Tibial nerve (tissue), 4 donors: ENCODE measurements at regions not wholly inside any gene's neighbourhood (a gene's known extent, or its start where the extent isn't known, plus 50 kb on each side); places are given as distances from the start of the nearest gene placed in this dataset.

ENCODE experiments used
- DNase-seq, 2 donors: peaks; one replicate each; pipeline ENCODE4 v3.0.0-alpha.2; 2019; ENCODE audit warnings: low spot score in 2 of 2
- H3K27ac ChIP-seq, 4 donors: fragments of 200-600 bp; sonication (generic) in 3 of 4; one replicate each; pipeline ENCODE4 v1.5.1; 2017 to 2019; ENCODE audit warnings: mild to moderate bottlenecking in 1 of 4
- H3K27me3 ChIP-seq, 2 donors: fragments of 200-600 bp; sonication (generic) in 1 of 2; one replicate each; pipeline versions ENCODE4 v1.5.1 to v1.6.0; 2017 to 2019
- H3K36me3 ChIP-seq, 3 donors: fragments of 200-600 bp; sonication (generic); one replicate each; pipeline ENCODE4 v1.5.1; 2018 to 2019
- H3K4me1 ChIP-seq, 4 donors: fragments of 200-600 bp; sonication (generic) in 3 of 4; one replicate each; pipeline ENCODE4 v1.5.1; 2017 to 2019
- H3K4me3 ChIP-seq, 4 donors: fragments of 200-600 bp; sonication (generic) in 3 of 4; one replicate each; pipeline ENCODE4 v1.5.1; 2017 to 2019; ENCODE audit warnings: mild to moderate bottlenecking in 1 of 4, moderate library complexity in 1 of 4
- H3K9me3 ChIP-seq, 4 donors: fragments of 200-600 bp; sonication (generic) in 3 of 4; one replicate each; pipeline ENCODE4 v1.5.1; 2017 to 2019
- CTCF ChIP-seq, 5 experiments: fragments of 200-600 bp in 3 of 5; fragments of 450-650 bp in 2 of 5; sonication (generic) in 3 of 5; IDR thresholded peaks; one replicate each; pipeline ENCODE4 v1.5.1; 2016 to 2019; ENCODE audit warnings: antibody characterized with exemption in 5 of 5, mild to moderate bottlenecking in 3 of 5, moderate library complexity in 2 of 5
- EP300 ChIP-seq, 2 donors: sonication (generic); formaldehyde crosslinking; IDR thresholded peaks; one replicate each; pipeline ENCODE4 v1.6.1; 2017; ENCODE audit warnings: antibody characterized with exemption in 2 of 2, mild to moderate bottlenecking in 1 of 2
- POLR2A ChIP-seq, 2 donors: fragments of 450-650 bp; IDR thresholded peaks; one replicate each; pipeline ENCODE4 v1.6.1; 2017; ENCODE audit warnings: antibody characterized with exemption in 2 of 2, mild to moderate bottlenecking in 2 of 2, moderate library complexity in 2 of 2
- WGBS, 2 donors: methylation state at CpG; one replicate each; pipeline ENCODE4 v1.1.5; 2018; 5-methylcytosine and 5-hydroxymethylcytosine counted together

DNA sequence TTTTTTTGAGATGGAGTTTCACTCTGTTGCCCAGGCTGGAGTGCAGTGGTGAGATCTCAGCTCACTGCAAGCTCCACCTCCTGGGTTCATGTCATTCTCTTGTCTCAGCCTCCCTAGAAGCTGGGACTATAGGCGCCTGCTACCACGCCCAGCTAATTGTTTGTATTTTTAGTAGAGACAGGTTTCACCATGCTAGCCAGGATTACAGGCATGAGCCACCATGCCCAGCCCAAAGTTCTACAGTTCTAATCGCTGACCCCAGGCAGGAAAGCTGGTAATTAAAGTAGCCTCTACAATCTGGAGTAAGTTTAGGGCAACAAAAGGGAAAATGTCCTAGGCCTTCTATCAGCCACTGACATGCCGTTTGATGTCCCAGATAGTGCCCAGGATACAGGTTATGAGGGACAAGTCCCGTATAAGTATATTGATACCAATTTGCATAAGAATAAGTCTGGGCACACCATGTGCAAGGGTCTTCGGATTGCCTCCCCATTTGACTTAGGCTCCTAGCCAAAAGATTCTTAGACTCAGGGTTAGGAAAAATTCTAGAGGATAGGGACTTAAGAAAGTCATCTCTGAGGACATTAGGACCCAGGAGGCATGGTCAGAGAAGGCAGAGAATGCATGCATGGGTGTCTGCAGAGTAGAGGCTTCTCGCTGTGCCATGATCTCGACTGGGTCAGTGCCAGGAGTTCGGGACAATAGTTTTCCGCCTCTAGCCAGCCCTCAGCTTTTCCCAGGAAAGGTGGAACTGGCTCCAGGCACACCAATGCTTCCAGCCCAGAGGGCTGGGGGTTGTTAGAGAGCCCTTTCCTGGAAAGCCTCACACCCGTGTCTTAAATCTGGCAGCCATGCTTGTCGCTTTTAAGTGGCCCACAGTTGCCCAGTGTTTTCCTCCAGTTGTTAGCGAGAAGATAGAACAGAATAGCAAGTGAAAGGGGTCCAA, 1111.1 kb downstream of the TAF11L14 start:
- 75 to 79% methylated on average over 13 of the region's 13 CpGs for WGBS, 2 donors
- peaks cover 0 to 4% (median 0%) of the 10 kb centered on the region in 4 donors for H3K9me3 ChIP-seq
- peak overlapping the region; percentile 15 to 56 (median 37) for H3K4me3 ChIP-seq
- H3K36me3 ChIP-seq = no peaks in the 10 kb centered on the region
- peak overlapping the region in 3 of 4 donors; percentile 50 to 79 (median 65) for H3K27ac ChIP-seq
- DNase-seq = no peak
- TF ChIP-seq POLR2A (IDR thresholded peaks at IDR 0.05) = no peak
- TF ChIP-seq EP300 (IDR thresholded peaks at IDR 0.05) = no peak
- TF ChIP-seq CTCF (IDR thresholded peaks at IDR 0.05) = no peak
- no peaks in the 10 kb centered on the region for H3K27me3 ChIP-seq
- no peaks in the 10 kb centered on the region for H3K4me1 ChIP-seq

DNA sequence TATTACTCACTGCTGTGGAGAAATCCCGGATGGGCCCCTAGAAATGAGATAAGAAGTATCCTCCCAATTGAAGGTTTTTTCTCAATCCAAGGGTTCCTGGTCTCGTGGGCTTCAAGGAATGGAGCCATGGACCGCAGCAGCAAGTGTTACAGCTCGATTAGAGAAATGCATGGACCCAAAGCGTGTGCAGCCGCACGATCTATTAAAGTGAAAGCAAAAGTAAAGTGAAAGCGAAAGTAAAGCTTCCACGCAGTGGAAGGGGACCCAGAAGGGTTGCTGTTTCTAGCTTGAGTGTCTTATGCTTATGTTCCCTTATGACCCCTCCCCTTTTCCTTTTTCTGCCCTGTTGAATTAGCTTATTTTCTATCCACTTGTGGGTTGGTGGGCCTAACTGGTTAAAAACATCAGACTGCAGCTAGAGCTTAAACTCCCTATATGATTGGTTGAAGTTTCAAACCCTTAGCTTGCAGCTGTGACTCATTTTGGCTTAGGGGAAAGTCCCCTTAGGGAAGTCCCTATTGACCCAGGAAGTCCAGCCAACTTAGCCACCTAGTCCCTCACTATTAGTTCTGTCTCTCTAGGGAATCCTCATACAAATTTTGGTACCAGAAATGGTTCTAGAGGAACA, 1111.8 kb downstream of the TAF11L14 start:
- Histone ChIP-seq H3K27ac (peak overlapping the region in 3 of 4 donors; percentile 50 to 79 (median 65)), H3K27me3 (no peaks in the 10 kb centered on the region), H3K9me3 (peaks cover 0 to 4% (median 0%) of the 10 kb centered on the region in 4 donors), H3K4me3 (peak overlapping the region; percentile 15 to 56 (median 37)), H3K36me3 (no peaks in the 10 kb centered on the region), H3K4me1 (no peaks in the 10 kb centered on the region)
- TF ChIP-seq POLR2A (IDR thresholded peaks at IDR 0.05) = no peak
- no peak for TF ChIP-seq CTCF (IDR thresholded peaks at IDR 0.05)
- TF ChIP-seq EP300 (IDR thresholded peaks at IDR 0.05) = no peak
- no peak for DNase-seq
- 59 to 85% methylated on average over 9 of the region's 9 CpGs for WGBS, 2 donors

- TF ChIP-seq EP300 (IDR thresholded peaks at IDR 0.05) (no peak), POLR2A (IDR thresholded peaks at IDR 0.05) (no peak), CTCF (IDR thresholded peaks at IDR 0.05) (no peak)
- 88 to 92% methylated on average over 4 of the region's 4 CpGs for WGBS, 2 donors
- H3K27me3 ChIP-seq = no peaks in the 10 kb centered on the region
- H3K27ac ChIP-seq = no peak overlapping the region
- peaks cover 0 to 9% (median 0%) of the 10 kb centered on the region in 4 donors for H3K9me3 ChIP-seq
- no peak overlapping the region for H3K4me3 ChIP-seq
- H3K4me1 ChIP-seq = no peaks in the 10 kb centered on the region
- no peaks in the 10 kb centered on the region for H3K36me3 ChIP-seq
- DNase-seq = no peak
Observed at GRCh38 chr5:18749763-18750162, 1115.5 kb downstream of the TAF11L14 start.

DNA sequence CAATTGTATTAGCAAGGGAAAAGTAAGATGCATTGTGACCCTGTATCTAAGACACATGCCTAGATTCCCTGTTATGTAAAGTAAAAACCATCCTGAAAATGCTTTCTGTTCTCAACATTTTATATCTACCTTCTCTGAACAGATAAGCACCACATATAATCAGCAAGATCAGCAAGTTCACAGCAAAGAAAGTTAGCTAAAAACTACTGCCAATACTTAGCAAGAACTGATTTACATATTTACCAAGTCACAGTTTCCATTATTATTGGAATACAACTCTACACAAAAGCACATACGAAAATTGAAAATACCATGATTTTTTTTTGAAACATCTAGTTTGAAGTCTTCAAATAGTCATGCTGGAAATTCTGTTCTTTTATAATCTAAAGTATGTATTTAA, 1118.1 kb downstream of the TAF11L14 start:
- H3K9me3 ChIP-seq = peaks cover 0 to 6% (median 0%) of the 10 kb centered on the region in 4 donors
- TF ChIP-seq POLR2A (IDR thresholded peaks at IDR 0.05) = no peak
- TF ChIP-seq CTCF (IDR thresholded peaks at IDR 0.05) = no peak
- no peak for TF ChIP-seq EP300 (IDR thresholded peaks at IDR 0.05)
- H3K27ac ChIP-seq = no peak overlapping the region
- no peaks in the 10 kb centered on the region for H3K27me3 ChIP-seq
- WGBS, 2 donors = 46 to 55% methylated on average over 1 of the region's 1 CpG
- DNase-seq = no peak
- no peaks in the 10 kb centered on the region for H3K36me3 ChIP-seq
- no peaks in the 10 kb centered on the region for H3K4me1 ChIP-seq
- H3K4me3 ChIP-seq = no peak overlapping the region

DNA sequence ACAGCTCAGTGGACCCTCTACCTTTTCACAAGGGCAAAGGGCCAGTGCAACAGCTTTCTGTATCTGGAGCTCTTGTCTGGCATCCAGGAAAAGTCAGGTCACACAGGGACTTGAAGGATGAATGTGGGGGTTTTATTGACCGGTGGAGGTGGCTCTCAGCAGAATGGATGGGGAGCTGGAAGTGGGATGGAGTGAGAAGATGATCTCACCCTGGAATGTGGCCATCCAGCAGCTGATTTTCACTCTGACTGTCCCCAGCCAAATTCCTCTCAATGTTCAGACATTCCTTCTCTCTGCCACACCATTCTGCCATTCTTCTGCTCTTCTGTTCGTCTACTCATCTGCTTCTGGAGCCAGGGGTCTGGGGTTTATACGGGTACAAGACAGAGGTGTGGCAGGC, 1119.9 kb downstream of the TAF11L14 start:
- no peak overlapping the region for H3K27ac ChIP-seq
- 88 to 95% methylated on average over 3 of the region's 3 CpGs for WGBS, 2 donors

More for the DNA sequence above, 1119.9 kb downstream of the TAF11L14 start:
- Histone ChIP-seq H3K9me3 (peaks cover 0 to 5% (median 0%) of the 10 kb centered on the region in 4 donors), H3K27me3 (no peaks in the 10 kb centered on the region), H3K36me3 (no peaks in the 10 kb centered on the region), H3K4me3 (no peak overlapping the region), H3K4me1 (no peaks in the 10 kb centered on the region)
- DNase-seq = no peak
- TF ChIP-seq CTCF (IDR thresholded peaks at IDR 0.05) = no peak
- TF ChIP-seq EP300 (IDR thresholded peaks at IDR 0.05) = no peak
- no peak for TF ChIP-seq POLR2A (IDR thresholded peaks at IDR 0.05)
